ENCODE measurements at regions not wholly inside any gene's neighbourhood (a gene's known extent, or its start where the extent isn't known, plus 50 kb on each side); places are given as distances from the start of the nearest gene placed in this dataset.
"Not testable (repeated sequence)": the region's sequence is repeated elsewhere in the genome, so short reads cannot be mapped to it uniquely, and the experiment has no call there.

DNA sequence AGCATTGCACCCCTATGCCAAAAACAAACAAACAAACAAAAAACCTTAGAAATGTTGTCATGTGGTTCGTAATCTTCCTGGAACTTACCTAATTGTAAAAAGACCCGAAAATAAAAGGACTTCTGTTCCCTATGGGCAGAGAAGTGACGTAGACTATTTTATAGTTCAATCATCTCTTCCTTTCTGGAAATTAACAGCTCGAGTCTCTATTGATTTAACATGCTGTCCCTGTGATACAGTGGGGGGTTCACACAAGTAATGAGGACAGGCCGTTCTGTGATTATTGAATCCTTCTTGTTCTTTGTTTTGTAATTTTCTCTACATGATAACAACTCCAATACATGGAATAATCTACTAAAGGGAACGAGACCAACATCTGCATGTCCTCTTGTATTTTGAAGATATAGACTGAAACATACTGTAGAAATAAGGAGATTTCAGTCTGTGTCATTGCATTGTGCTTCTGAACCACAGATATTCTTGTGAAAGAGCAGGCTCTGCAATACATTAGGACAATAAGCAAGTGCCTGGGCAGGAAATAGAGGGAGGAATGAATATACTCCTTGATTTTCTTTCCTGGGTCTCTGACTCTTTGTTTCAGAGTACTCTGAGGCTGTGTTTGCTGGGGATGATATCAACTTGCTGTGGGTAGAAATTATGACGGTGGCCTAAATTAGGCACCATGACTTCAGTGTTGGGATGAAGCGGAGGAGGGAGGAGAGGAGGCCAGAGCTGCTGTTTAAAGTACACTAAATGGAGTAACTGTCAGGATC is 65.7 kb upstream of the PPM1B start:
- intact Hi-C loops (cut with micrococcal nuclease), result no loop called here
- TF ChIP-seq, protein P1, sequence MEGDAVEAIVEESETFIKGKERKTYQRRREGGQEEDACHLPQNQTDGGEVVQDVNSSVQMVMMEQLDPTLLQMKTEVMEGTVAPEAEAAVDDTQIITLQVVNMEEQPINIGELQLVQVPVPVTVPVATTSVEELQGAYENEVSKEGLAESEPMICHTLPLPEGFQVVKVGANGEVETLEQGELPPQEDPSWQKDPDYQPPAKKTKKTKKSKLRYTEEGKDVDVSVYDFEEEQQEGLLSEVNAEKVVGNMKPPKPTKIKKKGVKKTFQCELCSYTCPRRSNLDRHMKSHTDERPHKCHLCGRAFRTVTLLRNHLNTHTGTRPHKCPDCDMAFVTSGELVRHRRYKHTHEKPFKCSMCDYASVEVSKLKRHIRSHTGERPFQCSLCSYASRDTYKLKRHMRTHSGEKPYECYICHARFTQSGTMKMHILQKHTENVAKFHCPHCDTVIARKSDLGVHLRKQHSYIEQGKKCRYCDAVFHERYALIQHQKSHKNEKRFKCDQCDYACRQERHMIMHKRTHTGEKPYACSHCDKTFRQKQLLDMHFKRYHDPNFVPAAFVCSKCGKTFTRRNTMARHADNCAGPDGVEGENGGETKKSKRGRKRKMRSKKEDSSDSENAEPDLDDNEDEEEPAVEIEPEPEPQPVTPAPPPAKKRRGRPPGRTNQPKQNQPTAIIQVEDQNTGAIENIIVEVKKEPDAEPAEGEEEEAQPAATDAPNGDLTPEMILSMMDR (IDR thresholded peaks at IDR 0.05), result no peak
- no peaks in the 10 kb centered on the region for H3K27me3 Mint-ChIP-seq
- ChIA-PET POLR2A (no interaction called here), CTCF (interaction anchor here (0.6 kb wide), 1 partner anchor 9 kb away, joined by 3 read pairs; no protein-coding TSS in a partner anchor)
- DNase-seq (no peak), ATAC-seq (no peak)
- no peaks in the 10 kb centered on the region for H3K9me3 Mint-ChIP-seq
- H3K36me3 Mint-ChIP-seq (ENCODE audit: low read depth), result no peaks in the 10 kb centered on the region
- no peak overlapping the region for H3K4me3 Mint-ChIP-seq
- H3K27ac Mint-ChIP-seq, result no peak overlapping the region
- H3K4me1 Mint-ChIP-seq (ENCODE audit: low read depth), result peaks cover 7% of the 10 kb centered on the region

GRCh38 chr2:44103639-44104038 is 65.0 kb upstream of the PPM1B start:
- ATAC-seq, result no peak
- no peaks in the 10 kb centered on the region for H3K9me3 Mint-ChIP-seq
- H3K27me3 Mint-ChIP-seq, result peaks cover 2% of the 10 kb centered on the region
- ChIA-PET CTCF (no interaction called here), POLR2A (no interaction called here)
- no peak overlapping the region for H3K27ac Mint-ChIP-seq
- H3K36me3 Mint-ChIP-seq (ENCODE audit: low read depth), result no peaks in the 10 kb centered on the region
- TF ChIP-seq, protein P1 (IDR thresholded peaks at IDR 0.05), result no peak
- no peak for DNase-seq
- peaks cover 5% of the 10 kb centered on the region for H3K4me1 Mint-ChIP-seq (ENCODE audit: low read depth)
- intact Hi-C loops (cut with micrococcal nuclease), result no loop called here
- H3K4me3 Mint-ChIP-seq, result no peak overlapping the region

DNA sequence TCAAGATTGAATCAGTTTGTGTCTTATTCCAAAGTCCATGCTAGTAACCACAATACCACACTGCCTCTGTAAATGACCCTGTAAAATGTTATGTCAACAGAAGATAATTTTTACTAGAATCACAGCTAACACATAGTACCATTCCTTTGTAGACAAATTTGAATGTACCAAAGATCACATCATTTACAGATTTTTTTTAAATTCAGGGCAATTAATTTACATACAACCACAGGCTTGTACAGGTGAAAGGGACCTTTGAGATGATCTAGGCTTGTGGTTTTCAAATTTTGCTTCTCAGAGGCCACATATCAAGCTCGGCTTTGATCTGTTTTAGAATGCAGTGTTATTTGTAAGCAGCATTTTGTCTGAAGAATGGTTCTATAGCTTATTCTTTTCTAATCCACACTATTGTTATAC is 63.8 kb upstream of the PPM1B start:
- CTCF ChIA-PET, result interaction anchor here (2.1 kb wide), 1 partner anchor 16 kb away, joined by 6 read pairs; no protein-coding TSS in a partner anchor
- peaks cover 5% of the 10 kb centered on the region for H3K4me1 Mint-ChIP-seq (ENCODE audit: low read depth)
- no peaks in the 10 kb centered on the region for H3K9me3 Mint-ChIP-seq
- no peak overlapping the region for H3K4me3 Mint-ChIP-seq
- no peak for ATAC-seq
- H3K27ac Mint-ChIP-seq, result no peak overlapping the region
- DNase-seq, result no peak
- peaks cover 2% of the 10 kb centered on the region for H3K27me3 Mint-ChIP-seq
- TF ChIP-seq, protein P1 (IDR thresholded peaks at IDR 0.05), result no peak
- POLR2A ChIA-PET, result no interaction called here
- no peaks in the 10 kb centered on the region for H3K36me3 Mint-ChIP-seq (ENCODE audit: low read depth)
- intact Hi-C loops (cut with micrococcal nuclease), result no loop called here

DNA sequence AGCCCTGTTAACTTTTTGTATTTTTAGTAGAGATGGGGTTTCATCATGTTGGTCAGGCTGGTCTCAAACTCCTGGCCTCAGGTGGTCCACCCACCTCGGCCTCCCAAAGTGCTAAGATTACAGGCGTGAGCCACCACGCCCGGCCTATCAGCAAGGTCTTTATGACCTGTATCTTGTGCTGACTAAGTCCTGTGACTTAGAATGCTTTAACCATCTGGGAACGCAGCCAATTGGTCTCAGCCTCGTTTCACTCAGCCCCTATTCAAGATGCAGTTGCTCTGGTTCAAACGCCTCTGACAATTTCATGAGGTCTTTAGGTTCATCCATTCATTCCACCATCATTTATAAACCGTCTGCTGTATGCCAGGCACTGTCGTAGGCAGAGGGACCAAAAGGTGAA is 62.2 kb upstream of the PPM1B start:
- H3K27ac Mint-ChIP-seq; H3K4me1 Mint-ChIP-seq (ENCODE audit: low read depth); ATAC-seq; H3K27me3 Mint-ChIP-seq; DNase-seq; POLR2A ChIA-PET; H3K36me3 Mint-ChIP-seq (ENCODE audit: low read depth); H3K9me3 Mint-ChIP-seq; H3K4me3 Mint-ChIP-seq; intact Hi-C loops (cut with micrococcal nuclease): not testable (repeated sequence)
- CTCF ChIA-PET, result interaction anchor here (2.1 kb wide), 1 partner anchor 18 kb away, joined by 6 read pairs; no protein-coding TSS in a partner anchor

DNA sequence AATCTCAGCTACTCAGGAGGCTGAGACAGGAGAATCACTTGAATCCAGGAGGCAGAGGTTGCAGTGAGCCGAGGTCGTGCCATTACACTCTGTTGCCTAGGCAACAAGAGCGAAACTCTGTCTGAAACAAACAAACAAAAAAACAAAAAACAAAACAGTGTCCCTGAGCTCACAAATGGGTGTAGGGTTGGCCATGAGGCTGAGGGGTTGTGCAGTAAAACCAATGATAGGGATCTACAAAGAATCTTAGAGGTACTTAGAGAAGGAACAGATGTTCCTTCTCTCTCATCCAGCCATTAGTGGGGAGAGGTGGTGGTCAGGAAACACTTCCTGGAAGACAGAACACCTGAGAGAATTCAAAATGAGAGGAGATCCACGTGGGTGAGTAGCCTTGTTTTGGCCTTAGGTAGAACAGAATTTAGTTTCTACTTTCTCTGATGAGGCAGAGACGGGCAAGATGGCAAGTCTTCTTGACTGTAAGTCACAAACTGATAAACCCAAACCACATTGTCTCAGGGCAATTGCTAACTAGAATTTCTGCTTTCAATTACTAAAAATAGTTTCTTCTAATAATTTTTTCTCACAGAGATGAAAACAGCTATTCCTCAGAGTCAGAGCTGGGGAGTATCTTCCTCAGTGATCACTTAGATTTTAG is 61.5 kb upstream of the PPM1B start:
- POLR2A ChIA-PET, result no interaction called here
- Mint-ChIP-seq H3K27ac (no peak overlapping the region), H3K4me3 (no peak overlapping the region), H3K36me3 (ENCODE audit: low read depth) (no peaks in the 10 kb centered on the region), H3K4me1 (ENCODE audit: low read depth) (peaks cover 3% of the 10 kb centered on the region), H3K27me3 (peaks cover 2% of the 10 kb centered on the region), H3K9me3 (no peaks in the 10 kb centered on the region)
- intact Hi-C loops (cut with micrococcal nuclease), result no loop called here
- CTCF ChIA-PET, result interaction anchor here (2.1 kb wide), 1 partner anchor 19 kb away, joined by 6 read pairs; no protein-coding TSS in a partner anchor
- ATAC-seq, result no peak
- TF ChIP-seq, protein P1 (IDR thresholded peaks at IDR 0.05), result no peak
- no peak for DNase-seq
